SW480 (cell line): ENCODE measurements at regions not wholly inside any gene's neighbourhood (a gene's known extent, or its start where the extent isn't known, plus 50 kb on each side); places are given as distances from the start of the nearest gene placed in this dataset.
A peak's percentile ranks its signal among the peaks of the same experiment; 100 is the strongest.
"Not testable (repeated sequence)": the region's sequence is repeated elsewhere in the genome, so short reads cannot be mapped to it uniquely, and the experiment has no call there.

ENCODE experiments used
- DNase-seq: peaks from one replicate; pipeline ENCODE4 v3.0.0-alpha.2; 2016; ENCODE audit warnings: low spot score

DNA sequence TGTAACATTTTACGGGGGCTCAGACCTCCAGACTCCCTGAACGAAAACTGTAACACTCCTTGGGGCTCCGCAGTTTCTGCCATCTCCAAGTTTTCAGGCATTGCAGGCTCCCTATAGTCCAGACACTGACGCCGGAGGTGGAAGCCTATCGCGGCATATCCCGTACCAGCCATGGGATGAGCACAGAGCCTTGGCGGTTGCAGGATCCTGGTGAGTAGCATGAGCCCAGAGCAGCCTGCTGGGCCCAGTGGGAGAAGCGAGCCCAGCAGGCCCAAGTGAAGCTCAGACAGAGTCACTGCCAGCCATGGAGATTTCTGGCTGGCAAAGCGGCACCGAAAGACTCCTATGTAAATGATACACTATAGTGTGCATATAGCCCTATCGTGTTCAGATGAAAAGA, 446.8 kb downstream of the COL11A1 start:
- no peak for DNase-seq

DNA sequence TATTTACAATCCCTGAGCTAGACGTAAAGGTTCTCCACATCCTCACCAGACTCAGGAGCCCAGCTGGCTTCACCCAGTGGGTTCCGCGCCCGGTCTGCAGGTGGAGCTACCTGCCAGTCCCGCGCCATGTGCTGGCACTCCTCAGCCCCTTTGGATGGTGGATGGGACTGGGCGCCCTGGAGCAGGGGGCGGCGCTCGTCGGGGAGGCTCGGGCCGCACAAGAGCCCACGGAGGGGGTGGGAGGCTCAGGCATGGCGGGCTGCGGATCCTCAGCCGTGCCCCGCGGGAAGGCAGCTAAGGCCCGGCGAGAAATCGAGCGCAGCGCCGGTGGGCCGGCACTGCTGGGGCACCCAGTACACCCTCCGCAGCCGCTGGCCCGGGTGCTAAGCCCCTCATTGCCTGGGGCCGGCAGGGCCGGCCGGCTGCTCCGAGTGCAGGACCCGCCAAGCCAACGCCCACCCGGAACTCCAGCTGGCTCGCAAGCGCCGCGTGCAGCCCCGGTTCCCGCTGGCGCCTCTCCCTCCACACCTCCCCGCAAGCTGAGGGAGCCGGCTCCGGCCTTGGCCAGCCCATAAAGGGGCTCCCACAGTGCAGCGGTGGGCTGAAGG, 448.3 kb downstream of the COL11A1 start:
- not testable (repeated sequence) for DNase-seq

DNA sequence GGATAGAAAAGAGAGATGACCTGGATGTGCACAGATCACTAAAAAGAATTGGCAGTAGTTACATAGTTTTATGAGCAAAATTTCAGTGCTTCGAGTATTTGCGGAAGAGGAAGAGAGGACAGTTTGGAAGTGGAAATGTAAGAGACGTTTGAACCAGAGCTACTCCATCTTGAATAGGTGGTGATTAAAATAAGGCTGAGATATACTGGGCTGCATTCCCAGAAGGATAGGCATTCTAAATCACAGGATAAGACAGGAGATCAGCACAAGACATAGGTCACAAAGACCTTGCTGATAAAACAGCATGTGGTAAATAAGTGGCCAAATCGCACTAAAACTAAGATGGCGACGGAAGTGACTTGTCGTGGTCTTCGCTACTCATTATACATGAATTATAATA, 453.3 kb downstream of the COL11A1 start:
- no peak for DNase-seq

DNA sequence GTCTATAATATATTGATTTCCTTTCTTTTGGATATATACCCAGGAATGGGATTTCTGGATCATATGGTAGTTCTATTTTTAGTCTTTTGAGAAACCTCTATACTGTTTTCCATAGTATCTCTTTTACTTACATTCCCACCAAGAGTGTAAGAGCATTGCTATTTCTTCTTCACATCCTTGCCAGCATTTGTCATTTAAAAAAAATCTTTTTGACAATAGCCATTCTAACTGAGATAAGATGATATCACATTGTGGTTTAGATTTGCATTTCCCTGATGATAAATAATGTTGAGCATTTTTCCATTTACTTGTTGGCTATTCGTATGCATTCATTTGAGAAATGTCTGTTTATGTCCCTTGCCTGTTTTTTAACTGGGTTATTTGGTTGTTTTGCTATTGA, 467.4 kb downstream of the COL11A1 start:
- DNase-seq = no peak

DNA sequence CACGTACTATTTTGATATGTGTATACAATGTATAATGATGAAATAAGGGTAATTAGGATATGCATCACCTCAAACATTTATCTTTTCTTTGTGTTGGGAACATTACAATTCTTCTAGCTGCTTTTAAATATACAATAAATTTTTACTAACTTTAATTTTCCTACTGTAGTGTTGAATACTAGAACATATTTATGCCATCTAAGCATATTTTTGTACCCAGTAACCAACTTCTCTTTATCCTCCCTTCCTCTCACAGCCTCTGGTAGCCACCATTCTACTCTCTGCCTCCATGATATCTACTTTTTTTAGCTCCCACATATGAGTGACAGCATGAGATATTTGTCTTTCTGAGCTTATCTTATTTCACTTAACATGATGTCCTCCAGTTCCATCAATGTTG, 468.0 kb downstream of the COL11A1 start:
- DNase-seq = no peak

DNA sequence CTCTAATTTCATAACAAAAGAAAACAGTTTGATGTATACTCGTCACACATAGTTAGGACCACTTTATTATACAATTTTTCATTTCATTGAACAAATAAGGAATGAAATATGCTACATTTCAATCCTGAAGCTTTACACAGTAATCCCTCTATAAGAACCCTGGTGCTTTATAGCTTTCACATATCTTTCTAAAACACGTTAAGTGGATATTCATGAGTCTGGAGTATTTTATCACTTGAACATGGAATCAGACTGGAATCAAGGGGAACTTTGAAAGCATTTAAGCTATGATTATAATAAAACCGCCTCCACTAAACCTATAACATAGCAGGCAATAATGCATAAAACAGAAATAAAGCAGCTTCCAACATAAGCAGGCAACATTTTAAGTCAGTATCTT, 476.6 kb downstream of the COL11A1 start:
- no peak for DNase-seq

DNA sequence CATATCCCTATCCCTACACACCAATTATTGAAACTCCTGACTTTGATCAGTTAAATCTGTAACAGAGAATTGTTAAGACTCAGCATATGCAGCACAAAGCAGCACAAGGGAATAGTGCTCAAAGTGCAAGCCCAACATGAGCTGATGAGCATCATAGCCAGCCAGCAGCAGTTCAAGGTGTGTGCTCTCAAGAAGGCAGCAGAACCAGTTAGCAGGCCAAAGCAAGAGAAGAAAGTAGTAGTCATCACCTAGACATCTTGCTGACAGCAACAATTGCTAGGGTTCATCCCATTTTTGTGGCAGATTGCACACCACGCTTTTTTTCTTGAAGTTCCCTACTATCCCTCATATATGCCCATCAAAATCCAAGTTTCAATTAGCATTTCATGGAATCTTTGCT, 478.3 kb downstream of the COL11A1 start:
- no peak for DNase-seq

DNA sequence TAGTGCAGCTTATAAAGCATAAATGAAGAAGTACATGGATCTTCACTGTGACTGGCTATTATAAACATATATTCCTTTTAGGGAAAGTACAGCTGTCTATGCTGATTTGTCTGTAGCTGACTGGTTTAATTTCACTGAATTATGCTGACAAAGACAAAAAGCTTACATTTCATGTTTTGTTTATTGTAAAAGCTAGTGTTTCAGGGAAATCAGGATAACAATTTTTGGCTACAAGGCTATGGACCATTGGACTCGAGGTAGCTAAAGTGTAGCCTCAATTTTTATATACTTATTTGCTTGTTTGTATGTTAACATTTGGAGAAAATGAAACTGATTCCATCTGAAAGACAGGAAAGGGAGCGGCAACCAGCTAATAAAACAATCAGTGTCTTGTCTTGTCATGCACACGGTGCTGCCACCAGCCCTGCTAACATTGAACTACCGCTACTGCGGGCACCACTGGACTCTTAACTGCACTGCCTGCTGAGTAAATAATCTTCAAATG, 480.2 kb downstream of the COL11A1 start:
- DNase-seq = peak; percentile 36

DNA sequence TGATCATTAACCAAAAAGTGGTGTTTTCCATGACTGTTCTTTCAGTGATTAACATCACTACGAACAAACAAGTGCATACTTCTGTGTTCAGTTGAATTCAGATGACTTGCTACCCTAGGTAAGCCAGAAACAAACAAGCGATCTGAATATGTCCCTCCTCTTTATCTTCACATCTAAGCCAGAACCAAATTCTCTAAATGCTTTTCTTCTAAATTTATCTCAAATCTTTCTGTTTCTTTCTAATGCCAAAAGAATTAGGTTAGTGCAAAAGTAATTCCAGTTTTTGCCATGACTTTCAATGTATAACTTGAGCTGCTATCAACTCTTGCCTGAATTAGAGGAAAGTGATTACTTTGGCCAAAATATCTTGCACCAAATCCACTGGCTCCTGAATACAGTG, 481.2 kb downstream of the COL11A1 start:
- DNase-seq = no peak

DNA sequence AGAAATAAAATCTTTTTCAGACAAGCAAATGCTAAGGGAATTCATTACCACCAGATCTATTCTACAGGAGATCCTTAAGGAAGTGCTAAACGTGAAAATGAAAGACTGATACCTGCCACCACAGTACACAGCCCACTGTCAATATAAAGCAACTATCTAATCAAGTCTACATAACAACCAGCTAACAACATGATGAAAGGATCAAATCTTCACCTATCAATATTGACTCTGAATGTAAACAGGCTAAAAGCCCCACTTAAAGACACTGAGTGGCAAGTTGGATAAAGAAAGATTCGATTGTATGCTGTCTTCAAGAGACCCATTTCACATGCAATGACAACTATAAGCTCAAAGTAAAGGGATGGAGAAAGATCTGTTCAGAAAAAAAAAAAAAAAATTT, 492.4 kb downstream of the COL11A1 start:
- no peak for DNase-seq

DNA sequence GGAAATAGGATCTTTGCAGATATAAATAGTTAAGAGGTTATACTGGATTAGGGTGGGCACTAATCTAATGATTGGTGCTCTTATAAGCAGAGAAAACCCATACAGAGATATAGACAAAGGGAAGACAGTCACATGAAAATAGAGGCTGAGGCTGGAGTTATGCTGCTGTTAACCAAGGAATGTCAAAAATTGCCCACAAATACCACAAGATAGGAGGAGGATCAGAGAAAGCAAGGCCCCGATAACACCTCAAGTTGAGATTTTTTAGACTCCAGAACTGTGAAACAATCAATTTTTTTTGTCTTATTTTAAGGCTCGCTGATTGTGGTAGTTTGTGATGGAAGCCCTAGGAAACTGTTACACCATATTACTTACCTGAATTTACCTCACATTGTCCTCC, 513.2 kb downstream of the COL11A1 start:
- DNase-seq = no peak

DNA sequence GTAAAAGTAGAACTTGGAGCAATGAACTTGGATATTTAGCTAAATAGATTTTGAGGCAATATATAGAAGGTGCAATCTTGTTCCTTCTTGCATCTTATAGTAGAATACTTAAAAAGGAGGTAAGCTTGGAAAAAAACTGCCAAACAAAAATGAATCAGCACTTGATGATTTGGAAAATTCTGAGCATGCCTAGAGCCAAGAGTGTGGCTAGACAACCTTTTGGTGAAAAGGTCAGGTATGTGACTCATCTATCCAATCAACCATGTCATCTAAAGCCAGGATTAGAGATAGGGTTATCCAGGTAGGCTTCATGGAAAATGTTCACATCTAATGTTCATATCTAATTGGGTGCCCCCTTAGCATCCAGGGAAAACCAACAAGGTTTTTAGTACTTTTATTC, 515.0 kb downstream of the COL11A1 start:
- DNase-seq = no peak

DNA sequence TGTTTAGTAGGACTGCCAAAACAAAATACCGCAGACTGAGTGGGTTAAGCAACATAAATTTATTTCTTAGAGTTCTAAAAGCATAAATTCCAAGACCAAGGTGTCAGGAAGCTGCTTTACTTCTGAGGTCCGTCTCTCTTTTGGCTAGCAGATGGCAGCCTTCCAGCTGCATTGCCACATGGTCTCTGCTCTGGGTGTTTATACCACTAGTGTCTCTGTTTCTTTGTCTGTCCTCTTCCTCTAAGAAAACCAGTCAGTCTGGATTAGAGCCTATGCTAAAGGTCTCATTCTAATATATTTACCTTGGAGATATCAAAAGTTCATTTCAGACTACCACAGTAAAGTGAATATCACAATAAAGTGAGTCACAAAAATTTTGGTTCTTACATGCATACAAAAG, 519.8 kb downstream of the COL11A1 start:
- no peak for DNase-seq

DNA sequence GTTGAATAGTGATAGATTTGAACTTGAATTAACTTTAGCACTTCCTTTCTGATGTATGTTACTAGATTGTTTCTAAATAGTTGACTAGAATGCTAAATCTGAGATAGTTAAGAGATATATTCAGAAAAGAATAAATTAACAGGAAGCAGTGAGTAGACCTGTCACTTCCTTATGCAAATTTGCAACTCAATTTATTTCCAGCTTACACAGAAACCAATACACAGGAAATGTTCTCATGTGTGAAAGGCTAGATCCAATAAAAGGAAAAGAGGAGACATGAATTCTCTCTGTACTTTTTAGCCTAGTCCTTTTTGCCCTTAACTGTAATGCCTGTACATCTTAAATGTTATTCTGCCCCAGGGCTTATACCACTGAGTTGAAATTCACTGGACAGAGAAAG, 522.3 kb downstream of the COL11A1 start:
- no peak for DNase-seq

DNA sequence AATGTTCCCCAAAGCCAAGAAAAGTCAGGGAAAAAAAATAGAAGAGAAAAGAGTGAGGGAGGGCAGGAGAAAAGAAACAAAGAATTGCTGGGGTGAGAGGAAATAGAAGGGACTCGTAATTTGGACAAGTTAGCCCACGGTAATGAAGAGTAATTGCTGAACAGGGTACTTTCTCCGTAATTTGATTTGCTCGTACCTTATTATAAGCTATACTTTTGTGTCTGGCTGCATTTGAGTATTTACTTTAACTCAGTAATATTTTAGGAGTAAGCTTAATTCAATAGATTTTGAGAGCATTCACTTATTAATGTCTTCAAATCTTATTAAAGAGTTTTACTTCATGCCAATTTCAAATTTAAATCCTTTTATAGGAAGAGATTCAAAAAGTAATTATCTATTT, 527.5 kb downstream of the COL11A1 start:
- DNase-seq = no peak

DNA sequence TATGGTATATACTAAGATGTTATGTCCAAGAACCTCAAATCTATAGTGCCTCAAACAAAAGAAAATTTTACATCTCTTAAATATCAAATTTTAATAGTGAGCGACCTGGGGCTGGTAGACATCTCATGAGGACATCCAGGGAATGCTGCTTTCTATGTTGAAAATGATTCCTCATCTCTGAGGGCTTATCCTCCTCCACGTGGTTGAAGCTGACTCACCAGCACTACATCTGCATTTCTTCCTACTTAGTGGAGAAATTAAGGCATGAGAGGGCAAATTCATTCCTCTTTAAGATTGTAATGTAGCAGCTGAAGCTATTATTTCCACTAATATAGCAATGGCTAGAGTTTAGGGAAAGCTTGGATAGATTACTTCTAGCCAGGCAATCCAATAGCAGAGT, 529.5 kb downstream of the COL11A1 start:
- DNase-seq = no peak

DNA sequence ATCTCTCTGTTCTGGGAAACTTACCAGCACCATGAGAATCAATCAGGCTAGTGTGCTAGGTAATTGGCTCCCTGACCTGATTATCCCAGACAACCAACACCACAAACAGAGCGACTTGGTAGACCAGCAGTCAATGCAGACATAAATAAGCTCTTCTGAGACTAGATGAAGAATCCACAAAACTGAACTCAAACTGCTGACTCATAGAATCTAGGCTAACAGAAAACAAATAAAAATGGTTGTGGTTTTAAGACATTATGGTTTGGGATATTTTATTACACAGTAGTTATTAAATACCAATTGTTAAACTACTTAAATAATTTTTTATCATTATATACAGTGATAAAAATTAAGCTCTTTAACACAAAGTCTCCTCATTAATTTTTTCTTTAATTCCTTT, 535.7 kb downstream of the COL11A1 start:
- DNase-seq = no peak

DNA sequence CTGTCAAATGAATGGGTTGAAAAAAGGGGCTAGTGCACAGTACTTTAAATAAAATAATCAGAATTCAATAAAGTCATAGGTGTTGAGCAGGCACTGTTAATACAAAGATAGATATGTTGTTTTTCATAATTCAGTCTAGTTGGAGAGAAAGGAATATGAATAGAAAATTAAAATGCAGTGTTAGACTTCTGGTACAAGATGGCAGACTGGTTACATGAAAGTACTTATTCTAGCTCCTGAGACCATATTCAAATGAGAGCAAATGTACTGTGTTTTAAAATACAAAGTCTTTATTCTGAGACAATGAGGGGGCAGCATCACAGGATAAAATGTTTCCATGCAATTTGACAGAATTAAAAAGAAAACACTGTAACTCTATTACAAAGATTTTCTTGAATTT, 542.1 kb downstream of the COL11A1 start:
- DNase-seq = no peak

DNA sequence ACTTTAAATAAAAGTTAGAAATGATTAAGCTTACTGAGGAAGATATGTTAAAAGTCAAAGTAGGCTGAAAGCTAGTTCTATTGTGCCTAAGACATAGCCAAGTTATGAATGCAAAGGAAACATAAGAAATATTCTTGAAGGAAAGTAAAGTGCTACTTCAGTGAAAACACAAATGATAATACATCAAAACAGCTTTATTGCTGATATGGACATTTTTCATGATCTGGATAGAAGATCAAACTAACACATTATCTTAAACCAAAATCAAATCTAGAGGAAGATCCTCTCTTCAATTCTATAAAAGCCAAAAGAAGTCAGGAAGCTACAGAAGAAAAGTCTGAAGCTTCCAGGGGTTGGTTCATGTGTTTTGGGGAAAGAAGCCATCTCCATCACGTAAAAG, 545.9 kb downstream of the COL11A1 start:
- DNase-seq = no peak

DNA sequence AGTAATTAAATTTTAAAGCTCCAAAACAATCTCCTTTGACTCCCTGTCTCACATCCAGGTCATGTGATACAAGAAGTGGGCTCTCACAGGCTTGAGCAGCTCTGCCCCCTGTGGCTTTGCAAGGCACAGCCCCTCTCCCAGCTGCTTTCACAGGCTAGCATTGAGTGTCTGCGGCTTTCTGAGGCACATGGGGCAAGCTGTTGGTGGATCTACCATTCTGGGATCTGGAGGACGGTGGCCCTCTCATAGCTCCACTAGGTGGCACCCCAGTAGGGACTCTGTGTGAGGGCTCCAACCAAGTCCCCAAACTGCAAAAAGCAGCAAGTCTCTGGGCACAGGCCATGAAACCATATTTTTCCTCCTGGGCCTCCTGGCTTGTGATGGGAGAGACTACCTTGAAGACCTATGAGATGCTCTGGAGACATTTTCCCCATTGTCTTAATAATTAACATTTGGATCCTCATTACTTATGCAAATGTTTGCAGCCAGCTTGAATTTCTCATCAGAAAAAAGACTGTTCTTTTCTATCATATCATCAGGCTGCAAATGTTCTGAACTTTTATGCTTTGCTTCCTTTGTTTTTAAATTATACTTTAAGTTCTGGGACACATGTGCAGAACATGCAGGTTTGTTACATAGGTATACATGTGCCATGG, 554.1 kb upstream of the OLFM3 start:
- DNase-seq = peak; percentile 1

DNA sequence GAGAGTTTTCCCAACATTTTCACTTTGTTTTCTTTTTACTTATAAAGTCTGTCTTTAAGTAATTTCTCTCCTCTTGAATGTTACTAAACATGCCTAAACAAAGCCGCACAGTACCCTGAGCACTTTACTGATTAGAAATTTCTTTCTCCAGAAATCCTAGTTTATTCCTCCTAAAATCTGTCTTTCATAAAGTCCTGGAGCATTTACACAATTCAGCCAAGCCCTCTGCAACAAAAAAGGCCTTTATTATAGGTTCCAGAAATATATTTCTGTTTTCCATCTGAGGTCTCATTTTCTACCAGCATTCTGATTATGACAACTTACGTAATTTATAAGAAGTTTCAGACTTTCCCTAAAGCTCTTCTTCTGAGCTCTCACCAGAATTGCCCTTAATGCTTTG, 549.5 kb upstream of the OLFM3 start:
- no peak for DNase-seq

DNA sequence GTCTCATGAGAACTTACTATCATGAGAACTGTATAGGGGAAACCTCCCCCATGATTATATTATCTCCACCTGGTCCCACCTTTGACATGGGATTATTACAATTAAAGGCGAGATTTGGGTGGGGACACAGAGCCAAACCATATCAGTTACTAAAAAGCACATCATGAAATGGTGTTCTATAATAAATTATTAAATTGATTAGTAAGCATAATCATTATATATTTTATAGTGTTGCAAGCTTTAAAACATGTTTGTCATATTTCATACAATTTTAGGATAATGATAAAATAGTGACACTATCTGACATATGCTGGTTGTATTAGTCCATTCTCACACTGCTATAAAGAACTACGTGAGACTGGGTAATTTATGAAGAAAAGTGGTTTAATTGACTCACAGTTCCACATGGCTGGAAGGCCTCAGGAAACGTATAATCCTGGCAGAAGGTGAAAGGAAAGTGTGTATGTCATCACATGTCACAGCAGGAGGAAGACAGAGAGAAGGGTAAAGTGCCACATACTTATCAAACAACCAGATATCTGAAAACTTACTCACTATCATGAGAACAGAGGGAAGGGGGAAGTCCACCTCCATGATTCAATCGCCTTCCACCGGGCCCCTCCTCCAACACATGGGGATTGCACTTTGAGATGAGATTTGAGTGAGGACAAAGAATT, 539.2 kb upstream of the OLFM3 start:
- no peak for DNase-seq

DNA sequence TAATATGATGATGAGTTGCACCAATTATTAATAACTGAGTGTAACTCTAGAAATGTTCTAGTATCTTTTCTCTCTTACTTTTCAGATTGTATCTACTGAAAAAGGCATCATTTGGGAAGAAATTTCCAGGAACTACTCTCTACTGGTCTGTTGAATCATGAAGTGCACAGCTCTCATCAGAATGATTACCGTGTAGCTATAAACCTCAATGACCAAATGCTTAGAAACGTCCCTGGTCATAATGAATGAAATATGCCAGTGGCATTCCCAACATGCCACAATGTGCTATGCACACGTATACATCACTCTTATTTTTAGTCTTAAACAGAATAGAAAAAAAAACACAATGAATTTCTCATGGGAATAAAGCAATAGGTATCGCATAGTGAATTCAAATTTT, 534.3 kb upstream of the OLFM3 start:
- DNase-seq = no peak

DNA sequence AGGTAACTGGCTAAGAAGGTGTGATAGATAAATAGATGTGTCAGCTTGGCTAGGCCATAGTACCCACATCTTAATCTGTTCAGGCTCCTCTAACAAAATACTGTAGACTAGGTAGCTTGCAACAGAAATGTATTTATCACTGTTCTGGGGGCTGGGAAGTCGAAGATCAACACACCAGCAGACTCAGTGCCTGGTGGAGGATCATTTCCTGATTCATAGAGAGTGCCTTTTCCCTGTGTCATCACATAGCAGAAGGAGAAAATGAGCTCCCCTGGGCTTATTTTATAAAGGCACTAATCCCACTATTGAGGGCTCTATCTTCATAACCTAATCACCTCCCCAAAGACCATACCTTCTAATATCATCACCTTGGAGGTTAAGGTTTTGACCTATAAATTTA, 532.7 kb upstream of the OLFM3 start:
- DNase-seq = no peak
